GM12878 (cell line): ENCODE measurements at regions not wholly inside any gene's neighbourhood (a gene's known extent, or its start where the extent isn't known, plus 50 kb on each side); places are given as distances from the start of the nearest gene placed in this dataset.

Source experiments
- CEBPB ChIP-seq, 2 experiments: fragments of 150-350 bp in 1 of 2; IDR thresholded peaks; 2 replicates each; pipeline ENCODE4 v1.6.1; 2012 to 2014; ENCODE audit warnings: low read depth in 2 of 2, low read length in 2 of 2, borderline replicate concordance in 1 of 2, inconsistent platforms in 1 of 2
- TAF1 ChIP-seq: IDR thresholded peaks from 2 replicates; pipeline ENCODE4 v1.6.1; 2011; ENCODE audit warnings: mild to moderate bottlenecking, low read depth, low read length, borderline replicate concordance
- ZZZ3 ChIP-seq: IDR thresholded peaks from 2 replicates; pipeline ENCODE4 v1.6.1; 2011; ENCODE audit warnings: low read depth; ENCODE audit not compliant: control insufficient read depth, insufficient read length
- TF ChIP-seq, protein P1 (sequence below): fragments of 450-650 bp; formaldehyde crosslinking; IDR thresholded peaks from 2 replicates; pipeline ENCODE4 v1.5.0; 2022; ENCODE audit warnings: mild to moderate bottlenecking, missing genetic modification characterization
- TF ChIP-seq, protein P2 (sequence below), 3 experiments: IDR thresholded peaks in 2 of 3; conservative IDR thresholded peaks in 1 of 3; 2 replicates each; pipeline ENCODE4 v1.5.1; 2011; ENCODE audit warnings: low read depth in 3 of 3, low read length in 3 of 3, mild to moderate bottlenecking in 3 of 3, control low read depth in 2 of 3, moderate library complexity in 2 of 3, inconsistent platforms in 1 of 3, mixed read lengths in 1 of 3; ENCODE audit not compliant: control insufficient read depth in 2 of 3, insufficient read depth in 1 of 3; ENCODE audit errors: extremely low read depth in 1 of 3

DNA sequence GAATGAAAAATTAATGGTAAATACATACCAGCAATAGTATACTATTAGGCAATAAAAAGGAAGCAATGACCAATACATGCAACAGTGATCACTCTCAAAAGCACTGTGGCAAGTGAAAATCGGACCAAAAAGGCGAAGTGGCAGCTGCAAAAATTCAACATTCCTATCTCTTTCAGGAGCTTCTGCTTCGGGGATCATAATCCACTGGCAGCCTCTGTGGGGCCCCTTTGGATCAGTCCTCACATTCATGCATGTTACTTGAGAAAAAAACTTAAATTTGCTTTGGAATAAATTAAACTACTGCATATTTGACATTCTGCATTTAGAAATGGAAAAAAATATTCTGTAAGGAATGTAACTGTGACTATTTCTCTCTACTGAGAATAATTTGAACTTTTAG lies 425.6 kb downstream of the NR2F2 start:
- TF ChIP-seq CEBPB (IDR thresholded peaks at IDR 0.05; ENCODE audit: borderline replicate concordance in 1 of 2, low read depth in 2 of 2, low read length in 2 of 2) (no peak), ZZZ3 (no peak), TAF1 (no peak)
- TF ChIP-seq, protein P1, sequence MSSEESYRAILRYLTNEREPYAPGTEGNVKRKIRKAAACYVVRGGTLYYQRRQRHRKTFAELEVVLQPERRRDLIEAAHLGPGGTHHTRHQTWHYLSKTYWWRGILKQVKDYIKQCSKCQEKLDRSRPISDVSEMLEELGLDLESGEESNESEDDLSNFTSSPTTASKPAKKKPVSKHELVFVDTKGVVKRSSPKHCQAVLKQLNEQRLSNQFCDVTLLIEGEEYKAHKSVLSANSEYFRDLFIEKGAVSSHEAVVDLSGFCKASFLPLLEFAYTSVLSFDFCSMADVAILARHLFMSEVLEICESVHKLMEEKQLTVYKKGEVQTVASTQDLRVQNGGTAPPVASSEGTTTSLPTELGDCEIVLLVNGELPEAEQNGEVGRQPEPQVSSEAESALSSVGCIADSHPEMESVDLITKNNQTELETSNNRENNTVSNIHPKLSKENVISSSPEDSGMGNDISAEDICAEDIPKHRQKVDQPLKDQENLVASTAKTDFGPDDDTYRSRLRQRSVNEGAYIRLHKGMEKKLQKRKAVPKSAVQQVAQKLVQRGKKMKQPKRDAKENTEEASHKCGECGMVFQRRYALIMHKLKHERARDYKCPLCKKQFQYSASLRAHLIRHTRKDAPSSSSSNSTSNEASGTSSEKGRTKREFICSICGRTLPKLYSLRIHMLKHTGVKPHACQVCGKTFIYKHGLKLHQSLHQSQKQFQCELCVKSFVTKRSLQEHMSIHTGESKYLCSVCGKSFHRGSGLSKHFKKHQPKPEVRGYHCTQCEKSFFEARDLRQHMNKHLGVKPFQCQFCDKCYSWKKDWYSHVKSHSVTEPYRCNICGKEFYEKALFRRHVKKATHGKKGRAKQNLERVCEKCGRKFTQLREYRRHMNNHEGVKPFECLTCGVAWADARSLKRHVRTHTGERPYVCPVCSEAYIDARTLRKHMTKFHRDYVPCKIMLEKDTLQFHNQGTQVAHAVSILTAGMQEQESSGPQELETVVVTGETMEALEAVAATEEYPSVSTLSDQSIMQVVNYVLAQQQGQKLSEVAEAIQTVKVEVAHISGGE (CRISPR knock-in tag), result no peak
- TF ChIP-seq, protein P2, sequence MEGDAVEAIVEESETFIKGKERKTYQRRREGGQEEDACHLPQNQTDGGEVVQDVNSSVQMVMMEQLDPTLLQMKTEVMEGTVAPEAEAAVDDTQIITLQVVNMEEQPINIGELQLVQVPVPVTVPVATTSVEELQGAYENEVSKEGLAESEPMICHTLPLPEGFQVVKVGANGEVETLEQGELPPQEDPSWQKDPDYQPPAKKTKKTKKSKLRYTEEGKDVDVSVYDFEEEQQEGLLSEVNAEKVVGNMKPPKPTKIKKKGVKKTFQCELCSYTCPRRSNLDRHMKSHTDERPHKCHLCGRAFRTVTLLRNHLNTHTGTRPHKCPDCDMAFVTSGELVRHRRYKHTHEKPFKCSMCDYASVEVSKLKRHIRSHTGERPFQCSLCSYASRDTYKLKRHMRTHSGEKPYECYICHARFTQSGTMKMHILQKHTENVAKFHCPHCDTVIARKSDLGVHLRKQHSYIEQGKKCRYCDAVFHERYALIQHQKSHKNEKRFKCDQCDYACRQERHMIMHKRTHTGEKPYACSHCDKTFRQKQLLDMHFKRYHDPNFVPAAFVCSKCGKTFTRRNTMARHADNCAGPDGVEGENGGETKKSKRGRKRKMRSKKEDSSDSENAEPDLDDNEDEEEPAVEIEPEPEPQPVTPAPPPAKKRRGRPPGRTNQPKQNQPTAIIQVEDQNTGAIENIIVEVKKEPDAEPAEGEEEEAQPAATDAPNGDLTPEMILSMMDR (IDR thresholded peaks at IDR 0.05 in 2 of 3, conservative IDR thresholded peaks at IDR 0.05 in 1 of 3; ENCODE audit: control insufficient read depth in 2 of 3, extremely low read depth in 1 of 3, insufficient read depth in 1 of 3, low read depth in 3 of 3, low read length in 3 of 3), result no peak
